ENCODE measurements at regions not wholly inside any gene's neighbourhood (a gene's known extent, or its start where the extent isn't known, plus 50 kb on each side); places are given as distances from the start of the nearest gene placed in this dataset.

DNA sequence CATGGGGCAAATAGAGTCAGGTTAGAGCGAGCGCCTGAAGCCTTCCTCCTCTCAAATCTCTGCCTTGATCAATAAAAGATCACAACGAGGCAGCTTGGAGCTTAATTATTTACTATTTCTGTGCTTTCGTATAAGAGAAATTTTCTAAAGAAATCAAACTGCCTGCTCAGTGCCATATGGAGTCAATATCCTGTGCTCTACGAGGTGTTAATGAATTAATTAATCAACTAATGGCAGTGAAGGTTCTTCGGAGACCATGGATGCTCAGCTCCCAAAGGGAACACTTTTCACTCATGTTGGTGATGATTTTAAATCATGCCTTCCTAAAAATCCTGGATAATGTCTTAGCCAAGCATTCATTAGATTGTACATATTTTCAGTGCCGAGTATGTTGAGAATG lies 153.5 kb upstream of the PPP2R3A start:
- TF ChIP-seq, protein P1, sequence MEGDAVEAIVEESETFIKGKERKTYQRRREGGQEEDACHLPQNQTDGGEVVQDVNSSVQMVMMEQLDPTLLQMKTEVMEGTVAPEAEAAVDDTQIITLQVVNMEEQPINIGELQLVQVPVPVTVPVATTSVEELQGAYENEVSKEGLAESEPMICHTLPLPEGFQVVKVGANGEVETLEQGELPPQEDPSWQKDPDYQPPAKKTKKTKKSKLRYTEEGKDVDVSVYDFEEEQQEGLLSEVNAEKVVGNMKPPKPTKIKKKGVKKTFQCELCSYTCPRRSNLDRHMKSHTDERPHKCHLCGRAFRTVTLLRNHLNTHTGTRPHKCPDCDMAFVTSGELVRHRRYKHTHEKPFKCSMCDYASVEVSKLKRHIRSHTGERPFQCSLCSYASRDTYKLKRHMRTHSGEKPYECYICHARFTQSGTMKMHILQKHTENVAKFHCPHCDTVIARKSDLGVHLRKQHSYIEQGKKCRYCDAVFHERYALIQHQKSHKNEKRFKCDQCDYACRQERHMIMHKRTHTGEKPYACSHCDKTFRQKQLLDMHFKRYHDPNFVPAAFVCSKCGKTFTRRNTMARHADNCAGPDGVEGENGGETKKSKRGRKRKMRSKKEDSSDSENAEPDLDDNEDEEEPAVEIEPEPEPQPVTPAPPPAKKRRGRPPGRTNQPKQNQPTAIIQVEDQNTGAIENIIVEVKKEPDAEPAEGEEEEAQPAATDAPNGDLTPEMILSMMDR (IDR thresholded peaks at IDR 0.05; ENCODE audit: low read depth, low read length) = no peak
- no peak for TF ChIP-seq EZH2phosphoT487 (IDR thresholded peaks at IDR 0.05; ENCODE audit: low read depth)
